H1 (cell line): ENCODE measurements at regions not wholly inside any gene's neighbourhood (a gene's known extent, or its start where the extent isn't known, plus 50 kb on each side); places are given as distances from the start of the nearest gene placed in this dataset.

Source experiments
- CTCF ChIA-PET: fragments of 300-600 bp; sonication (Branson Sonifier 250); formaldehyde crosslinking; loops from one replicate; lab custom pipeline; 2021; ENCODE audit not compliant: partially characterized antibody; lab: Charles Lee
- POLR2A ChIA-PET: fragments of 300-600 bp; sonication (Branson Sonifier 250); formaldehyde crosslinking; loops from one replicate; lab custom pipeline; 2021; ENCODE audit warnings: inconsistent platforms; ENCODE audit not compliant: partially characterized antibody; lab: Charles Lee
- DNase-seq, 2 experiments: peaks; one replicate each; pipeline versions ENCODE4 v3.0.0 to v3.0.0-alpha.2; 2010 to 2022; ENCODE audit warnings: low spot score in 2 of 2, low read depth in 1 of 2, mixed read lengths in 1 of 2
- FAIRE-seq: peaks from 2 replicates; lab custom pipeline; 2011; peaks lifted over from hg19 to GRCh38; lab: Jason Lieb, UNC
- H2AFZ ChIP-seq: 2 replicates; pipeline ENCODE4 v1.8.1; 2012; ENCODE audit warnings: low read length, inconsistent platforms
- H2AK5ac ChIP-seq: 2 replicates; pipeline ENCODE4 v1.6.1; 2013; ENCODE audit warnings: low read depth, low read length
- H2BK120ac ChIP-seq: replicated peaks from 2 replicates; pipeline ENCODE3; 2013; ENCODE audit warnings: low read depth, low read length, inconsistent platforms
- H2BK12ac ChIP-seq: 2 replicates; pipeline ENCODE4 v1.6.1; 2013; ENCODE audit warnings: low read depth, low read length
- H2BK15ac ChIP-seq: 2 replicates; pipeline ENCODE4 v1.6.1; 2013; ENCODE audit warnings: low read length
- H2BK20ac ChIP-seq: 2 replicates; pipeline ENCODE4 v1.6.1; 2013; ENCODE audit warnings: low read length
- H2BK5ac ChIP-seq: 2 replicates; pipeline ENCODE4 v1.6.1; 2013; ENCODE audit warnings: low read depth, low read length
- H3K14ac ChIP-seq: 2 replicates; pipeline ENCODE4 v1.6.1; 2013; ENCODE audit warnings: inconsistent platforms; ENCODE audit not compliant: insufficient read length
- H3K18ac ChIP-seq: 2 replicates; pipeline ENCODE4 v1.6.1; 2013; ENCODE audit warnings: low read length; ENCODE audit errors: extremely low read depth
- H3K23ac ChIP-seq: 2 replicates; pipeline ENCODE4 v1.6.1; 2013; ENCODE audit warnings: inconsistent platforms; ENCODE audit not compliant: insufficient read length
- H3K23me2 ChIP-seq: 2 replicates; pipeline ENCODE4 v1.6.1; 2013; ENCODE audit warnings: low read depth, low read length
- H3K27ac ChIP-seq: 2 replicates; pipeline ENCODE4 v1.6.1; 2011; ENCODE audit warnings: low read depth, low read length, inconsistent platforms
- H3K27me3 ChIP-seq, 4 experiments: replicated peaks in 1 of 4; 1 replicate in 1 of 4; 2 replicates in 3 of 4; pipeline versions ENCODE4 v1.6.1 to v1.8.1; 2011 to 2013; ENCODE audit warnings: low read length in 3 of 4, mild to moderate bottlenecking in 3 of 4, inconsistent platforms in 2 of 4, mixed read lengths in 2 of 4, moderate library complexity in 1 of 4; ENCODE audit not compliant: control insufficient read depth in 3 of 4, insufficient read depth in 3 of 4; ENCODE audit errors: extremely low read depth in 1 of 4
- H3K36me3 ChIP-seq, 4 experiments: 2 replicates each; pipeline versions ENCODE4 v1.6.1 to v1.8.1; 2011 to 2013; ENCODE audit warnings: mild to moderate bottlenecking in 4 of 4, low read length in 3 of 4, moderate library complexity in 2 of 4, control low read depth in 1 of 4, inconsistent platforms in 1 of 4; ENCODE audit not compliant: insufficient read depth in 4 of 4, control insufficient read depth in 2 of 4
- H3K4ac ChIP-seq: replicated peaks from 2 replicates; pipeline ENCODE3; 2013; ENCODE audit warnings: low read length, low read depth, mixed read lengths, inconsistent platforms; ENCODE audit not compliant: insufficient read length
- H3K4me1 ChIP-seq, 4 experiments: replicated peaks in 1 of 4; 1 replicate in 1 of 4; 2 replicates in 3 of 4; pipeline versions ENCODE4 v1.6.1 to v1.8.1; 2011 to 2013; ENCODE audit warnings: low read length in 3 of 4, inconsistent platforms in 2 of 4, mixed read lengths in 1 of 4; ENCODE audit not compliant: insufficient read depth in 4 of 4, control insufficient read depth in 3 of 4
- H3K4me2 ChIP-seq, 2 experiments: 2 replicates each; pipeline versions ENCODE4 v1.6.1 to v1.8.1; 2011 to 2013; ENCODE audit warnings: low read depth in 2 of 2, low read length in 2 of 2, control low read depth in 1 of 2, inconsistent platforms in 1 of 2, mild to moderate bottlenecking in 1 of 2; ENCODE audit not compliant: insufficient read depth in 1 of 2
- H3K4me3 ChIP-seq, 4 experiments: fragments of 200-600, 300-600 bp in 1 of 4; sonication (generic), shearing (Covaris generic), sonication (Bioruptor Twin) in 1 of 4; 2 replicates each; pipeline versions ENCODE4 v1.5.1 to v1.8.1; 2011 to 2016; ENCODE audit warnings: low read length in 4 of 4, low read depth in 3 of 4, control low read depth in 2 of 4, inconsistent platforms in 2 of 4, mild to moderate bottlenecking in 2 of 4, mixed read lengths in 1 of 4, moderate library complexity in 1 of 4; ENCODE audit not compliant: insufficient read depth in 2 of 4; ENCODE audit errors: extremely low read depth in 1 of 4
- H3K56ac ChIP-seq: replicated peaks from 2 replicates; pipeline ENCODE3; 2013; ENCODE audit warnings: low read depth, mild to moderate bottlenecking, mixed read lengths, low read length, inconsistent platforms; ENCODE audit not compliant: insufficient read length
- H3K79me1 ChIP-seq: 2 replicates; pipeline ENCODE4 v1.6.1; 2013; ENCODE audit warnings: low read depth, low read length, control low read depth
- H3K79me2 ChIP-seq, 2 experiments: 2 replicates each; pipeline versions ENCODE4 v1.6.1 to v1.8.1; 2012 to 2013; ENCODE audit warnings: low read length in 2 of 2, mild to moderate bottlenecking in 2 of 2, inconsistent platforms in 1 of 2; ENCODE audit not compliant: insufficient read depth in 2 of 2, control insufficient read depth in 1 of 2
- H3K9ac ChIP-seq, 4 experiments: replicated peaks in 1 of 4; 1 replicate in 1 of 4; 2 replicates in 3 of 4; pipeline versions ENCODE4 v1.6.1 to v1.8.1; 2011 to 2013; ENCODE audit warnings: low read depth in 3 of 4, low read length in 3 of 4, control low read depth in 2 of 4, mild to moderate bottlenecking in 2 of 4, moderate library complexity in 2 of 4, inconsistent platforms in 1 of 4; ENCODE audit errors: extremely low read depth in 1 of 4
- H3K9me3 ChIP-seq, 2 experiments: 2 replicates each; pipeline versions ENCODE4 v1.6.1 to v1.8.1; 2012 to 2013; ENCODE audit warnings: mild to moderate bottlenecking in 2 of 2, moderate library complexity in 2 of 2, control low read depth in 1 of 2, inconsistent platforms in 1 of 2, low read depth in 1 of 2, low read length in 1 of 2, mixed read lengths in 1 of 2; ENCODE audit not compliant: insufficient read depth in 2 of 2
- H4K20me1 ChIP-seq, 2 experiments: replicated peaks in 1 of 2; 2 replicates each; pipeline versions ENCODE3 to v1.8.1; 2011 to 2013; ENCODE audit warnings: inconsistent platforms in 2 of 2, low read length in 2 of 2, mild to moderate bottlenecking in 1 of 2; ENCODE audit not compliant: insufficient read depth in 2 of 2, control insufficient read depth in 1 of 2
- H4K5ac ChIP-seq: 2 replicates; pipeline ENCODE4 v1.6.1; 2013; ENCODE audit warnings: low read length, low read depth, mixed read lengths, inconsistent platforms; ENCODE audit not compliant: insufficient read length
- H4K8ac ChIP-seq: 2 replicates; pipeline ENCODE4 v1.8.0; 2013; ENCODE audit warnings: mild to moderate bottlenecking, moderate library complexity, low read length, inconsistent platforms; ENCODE audit not compliant: insufficient read depth; ENCODE audit errors: extremely low read depth
- H4K91ac ChIP-seq: replicated peaks from 2 replicates; pipeline ENCODE3; 2013; ENCODE audit warnings: low read length, mixed read lengths, inconsistent platforms; ENCODE audit not compliant: insufficient read length
- ATF3 ChIP-seq: IDR thresholded peaks from 2 replicates; pipeline ENCODE4 v1.6.1; 2011; ENCODE audit warnings: low read depth, mild to moderate bottlenecking, low read length; ENCODE audit not compliant: insufficient read depth
- CBX5 ChIP-seq: fragments of 300-800, 300-1000 bp; sonication (generic); IDR thresholded peaks from 2 replicates; pipeline ENCODE4 v1.7.1; 2016; ENCODE audit warnings: antibody characterized with exemption, low read length, low read depth
- CEBPB ChIP-seq: IDR thresholded peaks from 2 replicates; pipeline ENCODE4 v1.6.1; 2012; ENCODE audit warnings: low read depth, low read length
- E2F6 ChIP-seq: IDR thresholded peaks from 2 replicates; pipeline ENCODE4 v1.6.1; 2012; ENCODE audit warnings: inconsistent platforms
- KDM5A ChIP-seq: fragments of 200-600 bp; IDR thresholded peaks from 2 replicates; pipeline ENCODE4 v1.7.1; 2012; ENCODE audit warnings: mild to moderate bottlenecking, low read length, inconsistent platforms, mixed read lengths
- NANOG ChIP-seq: IDR thresholded peaks from 2 replicates; pipeline ENCODE4 v1.6.1; 2011; ENCODE audit warnings: low read length, low read depth, mild to moderate bottlenecking, inconsistent platforms; ENCODE audit not compliant: insufficient read depth, poor library complexity, severe bottlenecking
- RAD21 ChIP-seq, 2 experiments: IDR thresholded peaks in 1 of 2; conservative IDR thresholded peaks in 1 of 2; 2 replicates each; pipeline ENCODE4 v1.6.1; 2011; ENCODE audit warnings: low read depth in 2 of 2, low read length in 2 of 2, improper control_type of control experiment in 1 of 2, inconsistent platforms in 1 of 2, mild to moderate bottlenecking in 1 of 2, moderate library complexity in 1 of 2
- RFX5 ChIP-seq: IDR thresholded peaks from 2 replicates; pipeline ENCODE4 v1.6.1; 2011; ENCODE audit warnings: low read depth, low read length, improper control_type of control experiment, borderline replicate concordance
- RXRA ChIP-seq: IDR thresholded peaks from 2 replicates; pipeline ENCODE4 v1.6.1; 2011; ENCODE audit warnings: low read depth, mild to moderate bottlenecking, low read length, moderate library complexity; ENCODE audit not compliant: insufficient read depth
- SAP30 ChIP-seq: fragments of 300-600 bp; sonication (generic); IDR thresholded peaks from 2 replicates; pipeline ENCODE4 v1.7.1; 2012; ENCODE audit warnings: low read length, moderate library complexity, mild to moderate bottlenecking, inconsistent platforms; ENCODE audit not compliant: insufficient read depth, insufficient replicate concordance
- TCF12 ChIP-seq: IDR thresholded peaks from 2 replicates; pipeline ENCODE4 v1.6.1; 2011; ENCODE audit warnings: low read depth, mild to moderate bottlenecking, low read length
- WGBS, 2 experiments: shearing (Covaris generic) in 1 of 2; methylation state at CpG; one replicate each; pipeline versions ENCODE4 v1.1.6 to v1.1.7; 2013 to 2015; ENCODE audit warnings: low lambda C conversion rate in 2 of 2, mixed read lengths in 2 of 2, inconsistent platforms in 1 of 2, low coverage in 1 of 2, missing lambda C conversion rate in 1 of 2; ENCODE audit not compliant: insufficient replicate concordance in 2 of 2, insufficient coverage in 1 of 2, insufficient read length in 1 of 2; ENCODE audit errors: extremely low coverage in 1 of 2, missing lambda C conversion rate in 1 of 2; 5-methylcytosine and 5-hydroxymethylcytosine counted together

GRCh38 chr5:43996221-43996620 is 393.0 kb downstream of the FGF10 start:
- Histone ChIP-seq H3K18ac (no peak overlapping the region), H4K5ac (no peak overlapping the region), H3K23ac (no peak overlapping the region), H3K23me2 (no peaks in the 10 kb centered on the region), H2BK12ac (no peak overlapping the region), H3K27me3 (peaks cover 0 to 1% (median 0%) of the 10 kb centered on the region in 4 experiments; a peak in 1 of 7 replicates), H2AFZ (no peak overlapping the region), H3K14ac (no peak overlapping the region), H2BK120ac (no peak overlapping the region), H2BK5ac (no peak overlapping the region), H2AK5ac (no peak overlapping the region), H3K79me2 (no peaks in the 10 kb centered on the region), H4K20me1 (no peaks in the 10 kb centered on the region), H3K36me3 (no peaks in the 10 kb centered on the region), H3K4me3 (no peak overlapping the region), H3K9me3 (no peaks in the 10 kb centered on the region), H3K79me1 (no peaks in the 10 kb centered on the region), H2BK15ac (no peak overlapping the region), H3K27ac (no peak overlapping the region), H3K4ac (no peak overlapping the region), H3K9ac (no peak overlapping the region), H2BK20ac (no peak overlapping the region), H3K56ac (no peak overlapping the region), H4K91ac (no peak overlapping the region), H4K8ac (no peak overlapping the region), H3K4me1 (no peaks in the 10 kb centered on the region; a peak in 1 of 7 replicates), H3K4me2 (no peak overlapping the region)
- no peak for TF ChIP-seq E2F6
- TF ChIP-seq RXRA: no peak
- no peak for TF ChIP-seq NANOG
- no peak for TF ChIP-seq CBX5
- TF ChIP-seq KDM5A: no peak
- no peak for TF ChIP-seq SAP30
- no peak for TF ChIP-seq RAD21 (IDR thresholded peaks at IDR 0.05 in 1 of 2, conservative IDR thresholded peaks at IDR 0.05 in 1 of 2; ENCODE audit: low read depth in 2 of 2, low read length in 2 of 2)
- no peak for TF ChIP-seq CEBPB
- TF ChIP-seq TCF12: no peak
- no peak for TF ChIP-seq ATF3
- no peak for TF ChIP-seq RFX5
- ChIA-PET POLR2A (no interaction called here), CTCF (interaction anchor here (1.8 kb wide), 1 partner anchor 365 kb away, joined by 5 read pairs; no protein-coding TSS in a partner anchor)
- 96% methylated on average over 2 of the region's 2 CpGs; no CpG with 5 or more reads in 1 of the 2 experiments for WGBS, 2 experiments
- no peak for FAIRE-seq
- no peak for DNase-seq
